ENCODE measurements at regions not wholly inside any gene's neighbourhood (a gene's known extent, or its start where the extent isn't known, plus 50 kb on each side); places are given as distances from the start of the nearest gene placed in this dataset.

GRCh38 chr18:28801876-28802275, 624.9 kb upstream of the CDH2 start:
- TF ChIP-seq CTCF (IDR thresholded peaks at IDR 0.05; ENCODE audit: insufficient read depth, low read length) (no peak), POLR2AphosphoS5 (IDR thresholded peaks at IDR 0.05; ENCODE audit: low read depth) (no peak)
